B cell (primary cell): ENCODE measurements at regions not wholly inside any gene's neighbourhood (a gene's known extent, or its start where the extent isn't known, plus 50 kb on each side); places are given as distances from the start of the nearest gene placed in this dataset.

ENCODE experiments used
- CTCF ChIP-seq: fragments of 200-600 bp; IDR thresholded peaks from one replicate; pipeline ENCODE4 v1.8.0; 2022; ENCODE audit warnings: antibody characterized with exemption, mild to moderate bottlenecking
- EZH2 ChIP-seq: IDR thresholded peaks from 2 replicates; pipeline ENCODE4 v1.6.1; 2012; ENCODE audit warnings: borderline replicate concordance, low read depth, mild to moderate bottlenecking, moderate library complexity, low read length; ENCODE audit not compliant: insufficient read depth, poor library complexity, severe bottlenecking

- no peak for TF ChIP-seq CTCF
- no peak for TF ChIP-seq EZH2
Observed at GRCh38 chr5:2493356-2493755, 258.1 kb downstream of the IRX2 start.
